SU-DHL-6 (cell line): ENCODE measurements at regions not wholly inside any gene's neighbourhood (a gene's known extent, or its start where the extent isn't known, plus 50 kb on each side); places are given as distances from the start of the nearest gene placed in this dataset.

Source experiments
- CTCF ChIP-seq: fragments of 200-600 bp; sonication (generic); IDR thresholded peaks from one replicate; pipeline ENCODE4 v1.5.1; 2017; ENCODE audit warnings: antibody characterized with exemption, mild to moderate bottlenecking, low read length, moderate library complexity; ENCODE audit not compliant: insufficient read depth, poor library complexity, severe bottlenecking
- EZH2phosphoT487 ChIP-seq: fragments of 200-600 bp; sonication (generic), shearing (Covaris generic); conservative IDR thresholded peaks from 2 replicates; pipeline ENCODE4 v1.6.1; 2018; ENCODE audit warnings: mild to moderate bottlenecking, antibody characterized with exemption, low read length, moderate library complexity, mixed read lengths

- TF ChIP-seq CTCF (no peak), EZH2phosphoT487 (no peak)
Observed at GRCh38 chr11:81899156-81899555, 834.5 kb downstream of the FAM181B start.
